H1 (cell line): ENCODE measurements at regions not wholly inside any gene's neighbourhood (a gene's known extent, or its start where the extent isn't known, plus 50 kb on each side); places are given as distances from the start of the nearest gene placed in this dataset.

Source experiments
- ATF2 ChIP-seq: IDR thresholded peaks from 2 replicates; pipeline ENCODE4 v1.6.1; 2012; ENCODE audit warnings: low read length, inconsistent platforms
- CBX8 ChIP-seq: fragments of 300-800, 300-1000 bp; sonication (generic); IDR thresholded peaks from 2 replicates; pipeline ENCODE4 v1.7.1; 2016; ENCODE audit warnings: low read depth, low read length, borderline replicate concordance
- GTF2F1 ChIP-seq: IDR thresholded peaks from 2 replicates; pipeline ENCODE4 v1.6.1; 2012; ENCODE audit warnings: low read depth, low read length, improper control_type of control experiment, borderline replicate concordance
- SUZ12 ChIP-seq: fragments of 200-600 bp; sonication (generic); IDR thresholded peaks from 2 replicates; pipeline ENCODE4 v1.6.1; 2012; ENCODE audit warnings: mild to moderate bottlenecking, inconsistent platforms, low read length, moderate library complexity, mixed read lengths
- TAF7 ChIP-seq: optimal IDR thresholded peaks from 2 replicates; pipeline ENCODE3; 2011; ENCODE audit warnings: low read depth, mild to moderate bottlenecking, inconsistent platforms, low read length, moderate library complexity, borderline replicate concordance
- ZNF274 ChIP-seq: IDR thresholded peaks from 2 replicates; pipeline ENCODE4 v1.7.0; 2012; ENCODE audit warnings: low read length, borderline replicate concordance; ENCODE audit errors: extremely low read depth
- TF ChIP-seq, protein P1 (sequence below): IDR thresholded peaks from 2 replicates; pipeline ENCODE4 v1.6.1; 2011; ENCODE audit warnings: low read length, improper control_type of control experiment

GRCh38 chr9:120257483-120257882, 322.5 kb downstream of the CDK5RAP2 start (continued):
- TF ChIP-seq, protein P1, sequence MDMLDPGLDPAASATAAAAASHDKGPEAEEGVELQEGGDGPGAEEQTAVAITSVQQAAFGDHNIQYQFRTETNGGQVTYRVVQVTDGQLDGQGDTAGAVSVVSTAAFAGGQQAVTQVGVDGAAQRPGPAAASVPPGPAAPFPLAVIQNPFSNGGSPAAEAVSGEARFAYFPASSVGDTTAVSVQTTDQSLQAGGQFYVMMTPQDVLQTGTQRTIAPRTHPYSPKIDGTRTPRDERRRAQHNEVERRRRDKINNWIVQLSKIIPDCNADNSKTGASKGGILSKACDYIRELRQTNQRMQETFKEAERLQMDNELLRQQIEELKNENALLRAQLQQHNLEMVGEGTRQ: no peak
- no peak for TF ChIP-seq TAF7
- TF ChIP-seq SUZ12: no peak
- TF ChIP-seq GTF2F1: no peak
- no peak for TF ChIP-seq ZNF274
- no peak for TF ChIP-seq CBX8
- no peak for TF ChIP-seq ATF2
